ENCODE measurements at regions not wholly inside any gene's neighbourhood (a gene's known extent, or its start where the extent isn't known, plus 50 kb on each side); places are given as distances from the start of the nearest gene placed in this dataset.

DNA sequence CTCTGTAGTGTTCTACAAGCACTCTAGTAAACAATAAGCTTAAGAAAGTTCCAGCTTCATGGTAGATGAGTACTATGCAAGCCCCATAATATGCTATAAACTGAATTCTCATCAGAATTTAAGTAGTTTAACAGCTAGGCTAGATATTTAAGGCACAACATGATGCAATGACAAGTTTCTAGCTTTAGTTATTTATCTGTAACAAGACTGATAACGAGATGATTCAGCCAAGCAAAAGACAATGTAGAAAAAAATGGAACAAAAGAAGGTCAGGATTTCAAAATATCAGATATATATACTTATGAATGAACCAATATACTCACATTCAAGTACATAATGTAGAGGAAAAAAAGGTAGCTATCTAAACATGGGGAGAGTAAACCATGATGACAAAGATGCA is 61.0 kb upstream of the RERGL start:
- Mint-ChIP-seq H3K36me3 (ENCODE audit: low read depth) (no peaks in the 10 kb centered on the region), H3K27me3 (ENCODE audit: low read depth) (no peaks in the 10 kb centered on the region), H3K9me3 (peaks cover 6% of the 10 kb centered on the region), H3K27ac (no peak overlapping the region), H3K4me3 (no peak overlapping the region), H3K4me1 (peaks cover 5% of the 10 kb centered on the region)
- TF ChIP-seq, protein P1, sequence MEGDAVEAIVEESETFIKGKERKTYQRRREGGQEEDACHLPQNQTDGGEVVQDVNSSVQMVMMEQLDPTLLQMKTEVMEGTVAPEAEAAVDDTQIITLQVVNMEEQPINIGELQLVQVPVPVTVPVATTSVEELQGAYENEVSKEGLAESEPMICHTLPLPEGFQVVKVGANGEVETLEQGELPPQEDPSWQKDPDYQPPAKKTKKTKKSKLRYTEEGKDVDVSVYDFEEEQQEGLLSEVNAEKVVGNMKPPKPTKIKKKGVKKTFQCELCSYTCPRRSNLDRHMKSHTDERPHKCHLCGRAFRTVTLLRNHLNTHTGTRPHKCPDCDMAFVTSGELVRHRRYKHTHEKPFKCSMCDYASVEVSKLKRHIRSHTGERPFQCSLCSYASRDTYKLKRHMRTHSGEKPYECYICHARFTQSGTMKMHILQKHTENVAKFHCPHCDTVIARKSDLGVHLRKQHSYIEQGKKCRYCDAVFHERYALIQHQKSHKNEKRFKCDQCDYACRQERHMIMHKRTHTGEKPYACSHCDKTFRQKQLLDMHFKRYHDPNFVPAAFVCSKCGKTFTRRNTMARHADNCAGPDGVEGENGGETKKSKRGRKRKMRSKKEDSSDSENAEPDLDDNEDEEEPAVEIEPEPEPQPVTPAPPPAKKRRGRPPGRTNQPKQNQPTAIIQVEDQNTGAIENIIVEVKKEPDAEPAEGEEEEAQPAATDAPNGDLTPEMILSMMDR (IDR thresholded peaks at IDR 0.05; ENCODE audit: unreplicated experiment in 3 of 3) = no peak

DNA sequence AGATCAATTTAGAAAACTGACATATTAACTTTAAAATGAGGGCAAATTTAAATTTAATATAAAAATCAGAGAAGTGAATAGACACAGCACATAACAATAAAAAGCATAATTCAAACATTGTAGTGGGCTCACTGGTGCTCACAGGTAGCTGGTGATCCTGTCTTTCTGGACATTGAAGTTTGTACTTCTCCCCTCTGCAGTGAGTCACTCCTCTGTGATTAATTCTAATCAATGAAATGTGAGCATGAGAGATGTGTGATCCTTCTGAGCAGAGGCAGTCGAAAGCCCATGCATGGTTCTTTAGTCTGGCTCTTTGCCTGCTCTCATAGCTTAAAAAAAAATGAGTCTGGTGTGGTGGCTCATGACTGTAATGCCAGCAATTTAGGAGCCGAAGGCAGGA is 59.0 kb upstream of the RERGL start:
- H3K27ac Mint-ChIP-seq = no peak overlapping the region
- peaks cover 5% of the 10 kb centered on the region for H3K4me1 Mint-ChIP-seq
- no peaks in the 10 kb centered on the region for H3K27me3 Mint-ChIP-seq (ENCODE audit: low read depth)
- no peak overlapping the region for H3K4me3 Mint-ChIP-seq
- no peaks in the 10 kb centered on the region for H3K36me3 Mint-ChIP-seq (ENCODE audit: low read depth)
- TF ChIP-seq, protein P1 (IDR thresholded peaks at IDR 0.05; ENCODE audit: unreplicated experiment in 3 of 3) = no peak
- H3K9me3 Mint-ChIP-seq = no peaks in the 10 kb centered on the region

DNA sequence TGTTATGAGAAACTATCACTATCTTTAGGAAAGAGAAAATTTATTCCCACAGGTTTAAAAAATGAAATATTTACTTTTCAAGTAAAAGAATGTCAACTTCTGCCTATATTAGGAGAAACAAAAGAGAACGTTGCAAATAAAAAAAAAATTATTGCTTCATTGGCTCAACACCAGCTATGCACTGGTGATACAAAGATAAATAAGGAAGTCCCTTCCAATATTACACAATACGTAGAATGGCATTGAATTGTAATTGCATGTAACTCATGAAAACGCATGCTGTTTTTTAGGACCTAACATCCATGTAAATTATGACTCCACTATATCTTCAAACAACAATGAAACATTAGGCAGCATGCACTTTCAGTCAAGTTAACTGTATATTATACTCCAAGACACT is 56.4 kb upstream of the RERGL start:
- TF ChIP-seq, protein P1 (IDR thresholded peaks at IDR 0.05; ENCODE audit: unreplicated experiment in 3 of 3) = no peak
- Mint-ChIP-seq H3K36me3 (ENCODE audit: low read depth) (no peaks in the 10 kb centered on the region), H3K9me3 (no peaks in the 10 kb centered on the region), H3K27me3 (ENCODE audit: low read depth) (no peaks in the 10 kb centered on the region), H3K4me1 (peaks cover 8% of the 10 kb centered on the region), H3K27ac (peak overlapping the region in 1 of 3 experiments; percentile 24), H3K4me3 (no peak overlapping the region)

DNA sequence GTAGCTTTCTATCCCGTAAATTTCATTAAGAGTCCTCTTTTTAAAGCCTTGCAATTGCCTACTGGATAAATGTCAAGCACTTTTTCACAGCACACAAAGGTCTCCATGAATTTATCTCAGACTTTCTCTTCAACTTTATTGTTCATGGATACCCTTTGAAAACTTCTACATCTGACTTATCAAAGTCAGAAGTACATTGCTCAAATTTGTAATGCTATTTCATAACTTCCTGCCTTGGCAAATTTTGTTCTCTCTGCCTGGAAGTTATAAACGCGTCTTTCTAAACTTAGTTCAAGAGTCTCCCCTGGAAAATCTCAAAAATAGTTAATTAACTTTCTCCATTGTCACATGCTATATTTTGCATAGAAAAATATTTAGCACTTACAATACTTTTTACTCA is 55.9 kb upstream of the RERGL start:
- Mint-ChIP-seq H3K27me3 (ENCODE audit: low read depth) (no peaks in the 10 kb centered on the region), H3K36me3 (ENCODE audit: low read depth) (no peaks in the 10 kb centered on the region), H3K27ac (peak overlapping the region in 1 of 3 experiments; percentile 24), H3K4me3 (no peak overlapping the region), H3K9me3 (no peaks in the 10 kb centered on the region), H3K4me1 (peaks cover 13% of the 10 kb centered on the region)
- TF ChIP-seq, protein P1 (IDR thresholded peaks at IDR 0.05; ENCODE audit: unreplicated experiment in 3 of 3) = no peak

DNA sequence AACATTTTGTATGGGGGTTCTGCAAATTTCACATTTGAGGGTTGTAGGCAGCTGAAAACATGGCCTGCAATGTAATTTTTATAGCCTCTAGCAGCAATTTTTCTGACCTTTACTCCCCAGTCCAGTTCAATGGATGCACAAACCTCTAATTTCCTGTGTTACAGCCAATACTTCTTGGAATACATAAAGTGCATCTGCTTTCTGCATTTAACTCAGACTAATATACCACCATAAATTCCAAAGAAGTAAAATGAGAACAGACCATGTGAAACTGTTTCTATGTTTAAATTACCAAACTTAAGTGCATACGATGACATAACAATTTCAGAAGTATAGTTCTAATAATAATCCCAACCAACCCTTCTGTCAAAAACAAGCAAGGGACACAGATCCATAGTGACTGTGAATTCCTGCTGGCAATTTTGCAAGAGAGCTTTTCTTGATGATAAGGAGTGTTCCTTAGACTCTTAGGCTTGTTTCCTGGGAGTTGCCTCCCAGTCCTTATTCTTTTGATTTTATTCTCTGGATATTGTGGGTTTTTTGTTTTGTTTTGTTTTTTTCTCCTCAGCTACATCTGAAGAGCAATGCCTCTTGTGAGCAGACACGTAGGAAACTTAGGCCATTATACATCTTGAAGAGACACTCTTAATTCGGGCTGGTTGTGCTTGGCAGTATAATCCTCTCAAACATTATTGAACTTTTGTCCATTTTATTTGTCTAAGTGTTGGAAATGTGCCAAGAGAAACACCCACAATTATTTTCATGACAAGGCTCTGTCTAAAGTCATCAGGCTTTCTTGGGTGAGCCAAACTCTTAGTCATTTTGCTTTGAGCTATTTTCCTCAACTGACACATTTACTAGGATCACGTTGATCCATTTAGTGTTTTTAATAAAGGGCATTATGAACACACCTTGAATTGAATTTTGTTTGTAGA is 51.3 kb upstream of the RERGL start:
- TF ChIP-seq, protein P1 (IDR thresholded peaks at IDR 0.05; ENCODE audit: unreplicated experiment in 3 of 3) = no peak
- Mint-ChIP-seq H3K27me3 (ENCODE audit: low read depth) (no peaks in the 10 kb centered on the region), H3K9me3 (no peaks in the 10 kb centered on the region), H3K36me3 (ENCODE audit: low read depth) (no peaks in the 10 kb centered on the region), H3K27ac (peak overlapping the region; percentile 66 to 87 (median 79)), H3K4me1 (peaks cover 15% of the 10 kb centered on the region), H3K4me3 (no peak overlapping the region)
